Occipital lobe (tissue), 1 donor: ENCODE measurements at regions not wholly inside any gene's neighbourhood (a gene's known extent, or its start where the extent isn't known, plus 50 kb on each side); places are given as distances from the start of the nearest gene placed in this dataset.
"Not testable (repeated sequence)": the region's sequence is repeated elsewhere in the genome, so short reads cannot be mapped to it uniquely, and the experiment has no call there.

ENCODE experiments used
- DNase-seq: peaks from one replicate; lab custom pipeline; 2025; lab: John Stamatoyannopoulos, UW

DNA sequence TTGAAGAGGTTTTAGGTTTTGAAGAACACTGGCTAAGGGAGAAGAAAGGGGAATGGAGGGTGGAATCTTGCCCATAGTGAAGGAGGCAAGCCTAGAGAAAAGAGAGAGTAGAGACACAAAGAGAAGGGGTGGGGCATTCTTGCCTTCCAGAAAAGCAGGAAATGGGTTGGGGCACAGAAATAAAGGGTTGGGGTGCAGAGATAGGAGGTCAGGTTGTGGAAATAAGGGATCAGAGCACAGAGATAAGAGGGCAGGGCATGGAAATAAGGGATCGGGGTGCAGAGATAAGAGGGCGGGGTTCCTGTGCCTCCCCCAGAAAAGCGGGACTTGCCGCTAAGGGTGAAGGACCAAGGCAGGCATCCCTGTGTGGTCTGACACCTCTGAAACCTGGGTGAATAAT, 69.9 kb downstream of the ALG1L2 start:
- not testable (repeated sequence) for DNase-seq

DNA sequence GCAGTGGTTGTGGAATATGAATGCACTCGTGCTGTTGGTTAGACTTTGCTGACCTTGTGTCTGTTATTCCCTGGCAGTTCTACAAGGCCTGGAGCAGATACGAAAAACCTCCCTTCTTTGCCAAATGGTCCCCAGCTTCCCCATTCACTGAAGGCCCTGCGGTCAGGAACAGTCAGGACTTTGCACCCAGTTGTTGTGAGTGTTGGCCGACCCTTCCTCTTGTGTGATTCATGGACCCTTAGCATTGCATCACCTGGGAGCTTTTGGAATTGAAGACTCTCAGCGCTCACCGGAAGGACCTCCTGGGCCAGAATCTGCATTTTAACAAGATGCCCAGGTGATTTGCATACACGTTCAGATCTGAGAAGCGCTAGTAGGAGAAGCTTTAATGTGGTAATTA, 71.6 kb downstream of the ALG1L2 start:
- not testable (repeated sequence) for DNase-seq

DNA sequence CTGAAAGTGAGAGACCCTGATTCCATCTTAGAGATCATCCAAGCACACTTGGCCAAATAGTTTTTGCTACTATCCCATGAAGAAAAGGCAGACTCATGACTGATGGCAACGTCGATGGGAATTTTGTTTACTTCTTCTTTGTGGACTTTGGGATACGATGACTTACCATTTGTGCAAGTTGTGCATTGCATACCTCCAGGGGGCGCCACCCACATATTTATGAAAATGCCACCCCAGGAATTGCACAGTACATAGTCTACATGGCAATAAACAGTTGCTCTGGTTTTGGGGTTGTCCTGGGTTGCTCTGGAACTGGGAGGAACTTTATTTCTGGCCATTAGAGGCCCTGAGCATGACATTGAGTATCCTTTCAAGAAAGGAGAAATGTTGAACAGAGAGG, 73.8 kb downstream of the ALG1L2 start:
- DNase-seq = not testable (repeated sequence)

DNA sequence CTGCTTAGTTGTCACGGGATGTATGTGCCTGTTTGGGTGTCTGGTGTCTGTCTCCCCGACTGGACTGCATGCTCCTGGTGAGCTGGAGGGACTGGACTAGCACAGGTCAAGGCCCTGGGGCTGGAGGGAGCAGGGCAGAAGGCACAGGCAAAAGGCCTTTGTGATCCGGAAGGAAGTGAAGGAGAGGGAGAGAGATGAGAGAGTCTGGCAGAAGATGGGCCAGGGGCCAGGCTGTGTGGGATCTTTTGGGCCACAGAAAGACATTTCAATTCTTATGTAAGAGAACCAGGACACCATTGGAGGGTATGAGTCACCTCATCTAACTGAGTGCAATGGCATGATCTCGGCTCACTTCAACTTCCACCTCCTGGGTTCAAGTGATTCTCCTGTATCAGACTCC, 85.2 kb downstream of the ALG1L2 start:
- not testable (repeated sequence) for DNase-seq

DNA sequence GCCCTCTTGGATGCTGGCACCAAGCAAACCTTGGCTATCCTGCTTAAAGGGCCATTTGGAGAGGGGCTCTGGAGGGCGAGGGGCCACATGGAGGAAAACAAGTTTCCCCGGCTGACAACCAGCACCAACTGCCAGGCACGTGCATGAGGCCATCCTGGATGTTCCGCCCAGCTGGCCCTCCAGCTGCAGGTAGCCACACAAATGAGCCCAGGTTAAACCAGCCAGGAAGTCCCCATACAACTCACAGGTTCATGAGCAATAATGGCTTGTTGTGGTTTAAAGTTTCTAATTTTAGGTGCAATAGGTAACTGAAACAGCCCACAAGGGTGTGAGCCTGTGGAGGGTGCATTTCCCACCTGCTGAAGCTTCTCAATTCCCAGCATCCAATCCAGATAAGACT, 93.6 kb downstream of the ALG1L2 start:
- DNase-seq = not testable (repeated sequence)

DNA sequence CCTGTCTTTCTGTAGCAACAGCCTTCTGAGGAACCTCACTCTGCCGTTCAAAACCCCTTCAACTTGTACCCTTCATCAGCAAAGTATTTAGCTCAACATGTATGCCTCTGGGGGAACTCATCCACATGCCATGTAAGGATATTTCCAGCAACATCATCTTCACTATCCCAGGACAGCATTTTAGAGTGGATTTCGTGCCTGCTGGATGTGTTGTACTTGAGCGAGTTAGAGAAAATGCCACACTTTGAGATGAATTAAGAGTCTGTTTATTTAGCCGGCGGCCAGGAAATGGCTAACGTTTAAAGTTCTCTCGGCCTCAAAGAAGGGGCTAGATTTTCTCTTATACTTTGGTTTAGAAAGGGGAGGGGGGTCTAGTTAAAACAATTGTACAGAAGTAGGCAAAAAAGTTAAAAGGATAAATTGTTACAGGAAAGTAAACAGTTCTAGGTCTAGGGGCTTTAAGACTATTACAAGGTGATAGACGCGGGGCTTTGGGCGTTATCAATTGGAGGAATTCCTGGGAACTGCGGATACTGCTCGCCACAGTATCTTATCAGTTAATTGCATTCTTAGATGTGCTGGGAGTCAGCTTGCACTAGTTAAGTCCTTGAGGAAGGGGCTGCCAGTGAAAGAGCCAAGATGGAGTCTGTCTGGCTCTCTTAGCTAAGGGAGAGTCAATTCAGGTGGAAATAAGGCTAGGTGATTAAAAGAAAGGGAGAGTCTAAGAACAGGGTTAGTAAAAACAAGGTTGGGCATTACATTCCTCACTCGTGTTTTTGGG, 95.0 kb downstream of the ALG1L2 start:
- DNase-seq = not testable (repeated sequence)

DNA sequence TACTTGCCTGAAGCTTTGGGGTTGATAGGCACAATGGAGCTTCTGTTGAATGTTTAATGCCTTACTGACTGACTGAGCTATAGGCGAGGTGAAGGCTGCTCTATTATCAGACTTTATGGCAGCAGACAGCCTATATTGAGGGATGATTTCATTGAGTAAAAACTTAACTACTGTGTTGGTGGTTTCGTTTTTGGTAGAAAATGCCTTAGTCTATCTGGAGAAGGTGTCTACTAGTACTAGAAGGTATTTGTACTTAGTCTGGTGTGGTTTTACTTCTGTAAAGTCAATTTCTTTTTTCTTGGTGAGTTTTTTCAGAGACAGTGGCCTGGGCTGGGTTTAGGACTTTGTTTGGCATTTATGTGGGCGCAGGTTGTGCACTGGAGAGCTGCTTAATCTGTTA, 97.2 kb downstream of the ALG1L2 start:
- DNase-seq = not testable (repeated sequence)

DNA sequence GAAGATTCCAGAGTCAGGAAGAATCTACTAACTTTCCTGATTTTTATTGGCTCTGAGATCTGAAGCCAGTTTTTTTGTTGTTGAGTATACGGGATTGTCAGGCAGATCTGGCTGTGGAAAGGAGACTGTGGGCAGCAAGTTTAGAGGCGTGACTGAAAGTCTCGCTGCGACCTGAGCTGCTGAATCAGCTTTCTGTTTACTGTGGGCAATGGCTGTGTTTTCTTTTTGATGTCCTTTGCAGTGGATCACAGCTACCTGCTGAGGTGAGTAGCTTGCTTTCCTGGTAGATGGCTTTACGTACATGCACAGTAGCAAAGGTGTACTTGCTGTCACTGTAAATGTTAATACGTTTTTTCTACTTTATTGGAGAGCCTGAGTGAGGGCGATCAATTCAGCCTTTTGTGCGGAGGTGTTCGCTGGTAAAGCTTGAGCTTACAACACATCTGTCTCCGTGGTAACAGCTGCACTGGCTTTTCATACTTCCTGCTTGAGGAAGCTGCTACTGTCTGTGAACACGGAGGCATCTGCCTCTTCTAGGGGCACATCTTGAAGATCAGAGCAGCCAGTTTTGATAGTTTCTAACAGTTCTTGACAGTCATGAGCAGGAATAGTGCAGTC, 97.8 kb downstream of the ALG1L2 start:
- DNase-seq = not testable (repeated sequence)

DNA sequence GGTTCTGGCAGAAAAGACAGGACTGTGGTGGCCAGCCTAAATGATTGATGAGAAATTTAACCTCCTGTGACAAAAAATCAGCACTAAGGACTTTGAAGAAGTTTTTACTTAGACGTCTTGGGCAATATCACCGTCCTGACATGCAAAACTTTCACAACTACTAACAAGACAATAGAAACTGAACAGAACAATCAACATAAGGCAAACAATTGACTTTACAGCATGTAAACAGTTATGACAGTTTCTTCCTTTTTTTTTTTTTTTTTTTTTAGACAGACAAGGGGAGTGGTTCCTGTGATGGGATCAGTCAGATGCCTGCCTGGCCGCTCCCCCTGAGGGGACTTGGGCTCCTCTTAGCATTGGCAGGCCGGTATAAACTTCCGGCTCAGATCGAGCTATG, 100.8 kb downstream of the ALG1L2 start:
- not testable (repeated sequence) for DNase-seq

DNA sequence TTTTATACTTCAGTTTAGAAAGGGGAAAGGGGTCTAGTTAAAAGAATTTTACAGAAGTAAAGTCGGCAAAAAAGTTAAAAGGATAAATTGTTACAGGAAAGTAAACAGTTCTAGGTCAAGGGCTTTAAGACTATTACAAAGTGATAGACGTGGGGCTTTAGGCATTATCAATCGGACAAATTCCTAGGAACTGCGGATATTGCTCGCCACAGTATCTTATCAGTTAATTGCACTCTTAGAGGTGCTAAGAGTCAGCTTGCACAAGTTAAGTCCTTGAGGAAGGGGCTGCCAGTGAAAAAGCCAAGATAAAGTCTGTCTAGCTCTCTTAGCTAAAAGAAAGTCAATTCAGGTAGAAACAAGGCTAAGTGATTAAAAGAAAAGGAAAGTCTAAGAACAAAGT, 102.1 kb downstream of the ALG1L2 start:
- DNase-seq = not testable (repeated sequence)

DNA sequence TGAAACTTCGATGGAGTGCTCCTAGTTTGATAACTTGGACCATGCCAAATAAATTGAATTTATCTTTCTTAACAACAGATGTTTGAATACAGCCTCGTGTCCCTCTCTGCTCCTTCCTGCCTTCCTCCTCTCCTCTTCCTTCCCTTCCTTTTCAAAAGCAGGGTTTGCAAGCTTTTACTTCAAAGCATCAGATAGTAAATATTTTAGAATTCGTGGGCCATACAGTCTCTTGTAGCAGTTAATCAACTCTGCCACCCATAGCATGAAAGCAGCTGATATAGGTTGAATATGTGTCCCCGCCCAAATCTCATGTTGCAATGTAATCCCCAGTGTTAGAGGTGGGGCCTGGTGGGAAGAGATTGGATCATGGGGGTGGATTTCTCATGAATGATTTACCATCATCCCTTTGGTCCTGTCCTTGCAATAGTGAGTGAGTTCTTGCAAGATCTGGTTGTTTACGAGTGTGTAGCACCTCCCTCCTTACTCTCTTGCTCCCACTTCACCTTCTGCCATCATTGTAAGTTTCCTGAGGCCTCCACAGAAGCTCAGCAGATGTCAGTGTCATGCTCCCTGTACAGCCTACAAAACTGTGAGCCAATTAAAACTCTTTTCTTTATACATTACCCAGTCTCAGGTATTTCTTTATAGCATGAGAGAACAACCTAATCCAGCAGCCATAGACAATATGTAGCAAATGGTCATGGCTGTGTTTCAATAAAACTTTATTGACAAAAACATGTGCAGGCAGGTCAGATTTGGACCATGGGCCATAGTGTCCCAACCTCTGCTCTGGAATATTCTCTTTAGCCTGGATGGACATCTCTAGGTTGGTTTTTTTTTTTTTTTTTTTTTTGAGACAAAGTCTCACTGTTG, 102.8 kb downstream of the ALG1L2 start:
- DNase-seq = not testable (repeated sequence)

DNA sequence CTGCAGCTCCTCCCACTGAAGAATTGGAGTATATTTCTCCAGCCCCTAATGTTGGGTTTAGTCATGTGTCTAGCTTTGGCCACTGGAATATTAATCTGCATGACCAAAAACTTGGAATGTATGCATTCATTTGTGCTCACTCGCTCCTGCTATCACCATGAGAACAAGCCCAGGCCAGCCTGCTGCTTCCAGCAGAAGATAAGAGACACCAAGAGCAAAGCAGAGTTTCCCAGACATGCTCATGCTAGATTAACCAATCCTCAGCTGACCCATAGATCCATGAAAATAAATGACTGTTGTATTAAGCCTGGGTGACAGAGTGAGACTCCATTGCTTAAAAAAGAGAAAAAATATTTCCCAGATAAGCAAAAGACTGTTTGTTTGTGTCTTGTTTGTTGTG, 119.6 kb downstream of the ALG1L2 start:
- not testable (repeated sequence) for DNase-seq

DNA sequence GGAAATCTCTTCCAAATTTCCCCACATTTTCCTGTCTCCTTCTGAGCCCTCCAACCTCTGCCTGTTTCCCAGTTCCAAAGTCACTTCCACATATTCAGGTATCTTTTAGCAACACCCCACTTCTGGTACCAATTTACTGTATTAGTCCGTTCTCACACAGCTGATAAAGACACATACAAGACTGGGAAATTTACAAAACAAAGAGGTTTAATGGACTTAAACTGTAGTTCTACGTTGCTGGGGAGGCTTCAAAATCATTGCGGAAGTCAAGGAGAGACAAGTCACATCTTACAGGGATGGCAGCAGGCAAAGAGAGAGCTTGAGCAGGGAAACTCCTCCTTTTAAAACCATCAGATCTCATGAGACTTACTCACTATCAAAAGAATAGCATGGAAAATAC, 122.0 kb downstream of the ALG1L2 start:
- not testable (repeated sequence) for DNase-seq

DNA sequence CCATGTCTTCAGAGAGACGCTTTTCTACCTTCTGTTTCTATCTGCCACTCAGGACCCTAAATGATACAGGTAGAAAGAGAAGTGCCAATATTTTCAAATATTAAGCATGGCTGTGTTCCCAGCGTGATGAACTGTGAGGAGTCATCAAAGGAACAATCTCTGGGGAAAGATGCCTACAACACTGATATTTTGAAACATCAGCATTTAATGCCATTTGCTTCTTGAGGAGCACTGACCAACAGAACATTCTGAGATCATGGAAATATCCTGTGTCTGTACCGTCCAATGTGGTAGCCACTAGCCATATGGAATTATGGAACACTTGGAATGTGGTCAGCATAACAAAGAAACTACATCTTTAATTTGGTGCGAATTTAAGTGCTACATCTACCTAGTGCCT, 117.9 kb upstream of the COL6A5 start:
- DNase-seq = no peak

DNA sequence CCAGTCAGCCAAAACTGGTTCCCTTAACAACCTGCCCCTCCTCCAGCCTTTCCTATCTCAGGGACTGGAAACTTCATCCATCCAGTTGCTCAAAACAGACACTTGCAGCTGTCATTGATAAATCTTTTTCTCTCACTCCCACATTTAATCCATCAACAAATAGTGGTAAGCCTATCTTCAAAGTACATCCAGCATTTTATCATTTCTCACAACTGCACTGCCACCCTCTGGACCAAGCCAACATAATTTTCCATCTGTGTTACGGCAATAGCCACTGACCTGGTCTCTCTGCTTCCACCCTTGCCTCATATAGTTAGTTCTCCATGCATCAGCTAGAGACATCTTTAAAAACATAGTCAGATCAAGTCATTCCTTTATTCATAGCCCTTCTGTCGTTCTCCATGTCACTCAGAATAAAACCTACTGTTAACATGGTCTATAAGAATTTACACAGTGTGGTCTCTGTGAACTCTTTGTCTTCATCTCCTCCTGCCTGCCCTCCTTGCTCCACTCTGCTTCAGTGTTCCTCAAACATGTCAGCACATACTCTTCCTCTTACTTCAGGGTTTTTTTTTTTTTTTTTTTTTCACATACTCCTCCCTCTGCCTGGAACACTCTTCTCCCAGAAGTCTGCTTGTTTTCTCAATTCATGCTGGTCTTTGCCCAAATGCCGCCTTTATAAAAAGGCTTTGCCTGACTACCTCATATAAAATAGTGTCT, 102.5 kb upstream of the COL6A5 start:
- DNase-seq = no peak

DNA sequence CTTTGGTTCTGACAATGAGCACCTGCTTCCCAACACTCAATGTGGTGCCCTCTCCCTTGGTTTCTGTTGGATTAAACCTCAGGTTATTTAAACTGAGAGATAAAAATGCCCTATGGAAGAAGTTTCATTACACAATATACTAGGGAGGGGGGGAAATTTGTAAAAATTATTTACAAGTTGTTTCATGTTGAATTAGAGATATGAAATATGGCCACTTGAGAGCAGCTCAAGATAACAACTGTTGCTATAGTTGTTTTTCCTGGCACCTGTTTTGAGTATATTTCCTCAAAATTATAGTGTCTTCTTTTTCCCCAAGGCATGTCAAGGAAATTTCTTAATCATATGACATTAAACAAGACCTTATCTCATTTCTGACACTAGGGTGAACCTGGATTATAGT, 101.7 kb upstream of the COL6A5 start:
- DNase-seq = no peak

DNA sequence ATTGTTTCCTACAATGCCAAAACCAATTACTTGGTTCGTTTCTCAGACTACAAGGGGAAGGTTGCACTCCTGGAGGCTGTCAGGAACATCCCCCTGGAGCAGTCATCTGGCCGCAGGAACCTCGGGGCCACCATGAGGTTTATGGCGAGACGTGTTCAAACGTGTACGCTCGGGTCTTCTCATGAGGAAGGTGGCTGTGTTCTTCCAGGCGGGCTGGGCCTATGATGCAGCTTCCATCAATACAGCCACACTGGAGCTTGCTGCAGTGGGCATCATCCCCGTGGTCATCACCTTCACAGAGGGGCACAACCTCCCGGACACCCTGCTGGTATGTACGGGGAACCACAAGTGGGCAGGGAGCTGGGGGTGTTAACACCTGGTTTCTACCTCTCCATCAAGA, 94.5 kb upstream of the COL6A5 start:
- no peak for DNase-seq

DNA sequence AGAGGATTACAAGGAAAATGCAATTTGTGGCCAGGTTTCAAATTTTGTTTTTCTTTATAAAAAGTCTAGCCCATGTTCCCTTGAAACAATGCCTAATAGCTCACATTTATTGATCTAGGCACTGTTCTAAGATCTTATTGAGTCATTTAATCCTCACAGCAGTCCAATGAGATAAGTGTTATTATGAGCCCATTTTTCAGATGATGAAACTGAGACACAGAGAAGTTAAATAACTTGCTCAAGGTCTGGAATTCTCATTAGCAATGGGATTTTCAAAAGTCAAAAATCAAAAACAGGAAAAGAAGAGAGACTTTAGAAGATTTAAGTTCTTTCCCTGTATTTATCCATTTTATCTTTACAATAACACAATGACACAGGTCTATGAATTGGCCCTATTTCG, 90.0 kb upstream of the COL6A5 start:
- DNase-seq = no peak

DNA sequence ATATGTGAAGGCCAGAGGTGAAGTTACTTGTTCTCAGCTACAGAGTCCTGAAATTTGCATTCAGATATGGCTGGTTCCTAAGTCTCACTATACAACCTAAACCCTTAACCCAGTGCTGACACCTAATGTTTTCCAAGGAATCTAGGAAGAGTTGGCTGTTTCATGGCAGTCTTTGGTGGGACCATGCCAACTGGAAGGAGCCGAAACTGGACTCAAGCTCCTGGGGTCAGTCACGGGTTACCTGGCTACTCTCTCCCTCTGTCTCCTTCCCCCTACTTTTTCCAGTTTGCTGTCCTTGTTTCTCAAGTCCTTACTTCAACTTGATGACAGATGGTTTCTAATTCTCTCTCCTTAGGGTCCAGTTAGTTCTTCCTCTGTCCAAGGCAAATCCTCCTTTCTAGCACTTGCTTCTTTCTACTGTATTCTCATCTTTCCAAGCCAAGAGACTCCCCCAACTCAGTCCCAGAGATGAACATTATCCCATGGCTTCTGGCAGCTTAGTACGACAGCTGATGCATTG, 88.6 kb upstream of the COL6A5 start:
- DNase-seq = no peak

DNA sequence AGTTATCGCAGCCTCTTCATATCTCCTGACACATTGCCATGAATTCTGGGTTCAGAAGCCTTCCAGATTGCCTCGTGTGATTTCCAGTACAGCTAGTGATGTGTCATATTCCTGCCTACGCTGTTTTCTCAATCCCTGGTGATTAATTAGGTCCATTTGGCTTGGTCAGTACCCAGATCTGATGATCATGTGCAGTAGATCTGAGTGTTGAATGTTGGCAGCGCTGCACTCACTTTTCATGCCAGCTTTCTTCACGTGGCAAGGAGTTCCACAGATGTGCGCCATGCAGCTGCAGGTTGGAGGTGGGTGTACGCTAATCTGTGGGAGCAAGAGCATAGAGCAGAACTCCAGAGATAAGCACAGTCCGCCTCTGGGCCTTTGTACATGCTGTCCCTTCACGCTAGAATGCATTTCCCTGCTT, 86.9 kb upstream of the COL6A5 start:
- DNase-seq = peak; percentile 16

DNA sequence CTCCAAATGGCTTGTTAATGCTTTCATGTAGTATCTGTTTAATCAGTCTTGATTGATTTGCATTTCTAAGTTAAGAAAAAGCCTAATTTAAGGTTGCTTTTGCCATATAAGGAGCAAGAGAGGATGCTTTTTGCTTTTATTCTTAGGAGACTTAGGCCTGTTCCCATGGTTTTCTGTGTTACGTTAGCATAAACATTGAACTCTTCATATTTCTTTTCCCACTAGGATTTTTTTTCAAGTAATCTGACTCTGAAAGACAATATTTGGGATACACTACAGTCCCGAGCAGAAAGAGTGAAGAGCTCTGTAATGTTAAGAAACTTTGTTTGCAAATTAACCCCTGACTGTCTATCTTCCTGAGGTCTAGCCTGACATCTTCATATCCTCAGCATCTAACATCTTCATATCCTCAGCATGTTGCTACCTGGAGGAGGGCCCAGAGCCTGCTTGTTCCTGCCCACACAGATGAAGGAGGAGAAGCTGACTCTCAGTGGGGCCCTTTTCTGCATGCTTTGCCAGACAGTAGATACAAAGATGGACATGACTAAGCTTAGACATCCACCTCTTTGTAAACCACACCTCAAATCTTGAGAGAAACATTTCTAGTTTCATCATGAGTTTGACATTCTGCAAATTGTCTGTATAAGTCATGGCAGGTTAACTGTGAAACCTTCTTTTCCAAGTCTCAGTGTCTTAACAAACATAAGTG, 86.2 kb upstream of the COL6A5 start:
- DNase-seq = no peak
